OCI-LY7 (cell line): ENCODE measurements at regions not wholly inside any gene's neighbourhood (a gene's known extent, or its start where the extent isn't known, plus 50 kb on each side); places are given as distances from the start of the nearest gene placed in this dataset.

Source experiments
- EZH2phosphoT487 ChIP-seq: fragments of 200-600 bp; sonication (generic); IDR thresholded peaks from 2 replicates; pipeline ENCODE4 v1.6.1; 2018; ENCODE audit warnings: low read depth, borderline replicate concordance, mild to moderate bottlenecking, mixed run types, antibody characterized with exemption, low read length, moderate library complexity, mixed read lengths
- TF ChIP-seq, protein P1 (sequence below): fragments of 200-600 bp; sonication (generic); conservative IDR thresholded peaks from 2 replicates; pipeline ENCODE4 v1.5.1; 2014; ENCODE audit warnings: mild to moderate bottlenecking, antibody characterized with exemption, low read length, moderate library complexity, mixed read lengths

DNA sequence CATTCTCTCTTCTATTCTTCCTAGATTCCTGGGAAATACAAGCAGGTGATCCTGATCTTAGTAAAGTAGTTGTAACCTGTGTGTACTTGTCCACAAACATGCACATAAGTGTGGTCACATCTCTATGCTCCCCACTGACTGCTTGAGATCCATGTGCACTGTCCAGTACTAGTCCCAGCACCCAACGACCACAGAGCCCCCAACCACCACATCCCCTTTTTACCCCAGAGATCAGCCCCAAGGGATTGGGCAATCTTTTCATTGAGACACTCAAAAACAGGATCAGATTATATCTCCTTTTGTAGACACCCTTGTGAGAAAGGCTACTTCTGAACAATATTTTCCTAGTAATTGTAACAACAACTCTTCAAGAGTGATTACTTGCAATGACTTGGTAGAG lies 240.6 kb downstream of the ACTL7B start:
- TF ChIP-seq, protein P1, sequence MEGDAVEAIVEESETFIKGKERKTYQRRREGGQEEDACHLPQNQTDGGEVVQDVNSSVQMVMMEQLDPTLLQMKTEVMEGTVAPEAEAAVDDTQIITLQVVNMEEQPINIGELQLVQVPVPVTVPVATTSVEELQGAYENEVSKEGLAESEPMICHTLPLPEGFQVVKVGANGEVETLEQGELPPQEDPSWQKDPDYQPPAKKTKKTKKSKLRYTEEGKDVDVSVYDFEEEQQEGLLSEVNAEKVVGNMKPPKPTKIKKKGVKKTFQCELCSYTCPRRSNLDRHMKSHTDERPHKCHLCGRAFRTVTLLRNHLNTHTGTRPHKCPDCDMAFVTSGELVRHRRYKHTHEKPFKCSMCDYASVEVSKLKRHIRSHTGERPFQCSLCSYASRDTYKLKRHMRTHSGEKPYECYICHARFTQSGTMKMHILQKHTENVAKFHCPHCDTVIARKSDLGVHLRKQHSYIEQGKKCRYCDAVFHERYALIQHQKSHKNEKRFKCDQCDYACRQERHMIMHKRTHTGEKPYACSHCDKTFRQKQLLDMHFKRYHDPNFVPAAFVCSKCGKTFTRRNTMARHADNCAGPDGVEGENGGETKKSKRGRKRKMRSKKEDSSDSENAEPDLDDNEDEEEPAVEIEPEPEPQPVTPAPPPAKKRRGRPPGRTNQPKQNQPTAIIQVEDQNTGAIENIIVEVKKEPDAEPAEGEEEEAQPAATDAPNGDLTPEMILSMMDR, result no peak
- no peak for TF ChIP-seq EZH2phosphoT487
